ENCODE measurements at regions not wholly inside any gene's neighbourhood (a gene's known extent, or its start where the extent isn't known, plus 50 kb on each side); places are given as distances from the start of the nearest gene placed in this dataset.

- TF ChIP-seq CHD7 (IDR thresholded peaks at IDR 0.05; ENCODE audit: insufficient replicate concordance, low read length) (no peak), SUZ12 (IDR thresholded peaks at IDR 0.05; ENCODE audit: low read length) (no peak), JUND (IDR thresholded peaks at IDR 0.05; ENCODE audit: low read length) (0 out of 2 replicates have a peak, but pooled peaks have one; percentile 50), CEBPB (IDR thresholded peaks at IDR 0.05; ENCODE audit: low read depth, low read length) (no peak)
Measured at GRCh38 chr9:20197976-20198685, 409.3 kb upstream of the SLC24A2 start (continued).

All from H1 (cell line).